GM19238 (cell line): ENCODE measurements at regions not wholly inside any gene's neighbourhood (a gene's known extent, or its start where the extent isn't known, plus 50 kb on each side); places are given as distances from the start of the nearest gene placed in this dataset.
A peak's percentile ranks its signal among the peaks of the same experiment; 100 is the strongest.
"Not testable (repeated sequence)": the region's sequence is repeated elsewhere in the genome, so short reads cannot be mapped to it uniquely, and the experiment has no call there.

Experiments
- DNase-seq: peaks from one replicate; pipeline ENCODE4 v3.0.0; 2011; ENCODE audit warnings: low spot score; ENCODE audit not compliant: insufficient read length

DNA sequence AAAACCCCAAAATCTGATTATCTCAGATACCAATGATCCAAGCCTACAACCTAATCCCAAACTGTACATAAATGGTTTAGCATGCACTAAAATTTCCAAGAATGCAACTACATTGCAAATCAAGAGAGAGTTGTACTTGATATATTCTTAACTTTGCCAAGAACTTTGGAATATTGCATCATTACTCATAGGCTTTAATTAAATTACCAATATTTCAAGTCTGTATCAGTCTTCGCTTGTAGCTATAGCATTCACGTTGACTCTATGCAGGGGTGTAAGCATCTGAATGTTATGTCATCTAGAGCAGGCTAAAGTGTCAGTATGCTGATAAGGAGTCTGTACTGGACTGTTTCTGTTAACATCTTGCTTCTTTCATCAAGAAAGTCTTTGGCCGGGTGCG lies 56.3 kb downstream of the FOXI3 start:
- DNase-seq: no peak

DNA sequence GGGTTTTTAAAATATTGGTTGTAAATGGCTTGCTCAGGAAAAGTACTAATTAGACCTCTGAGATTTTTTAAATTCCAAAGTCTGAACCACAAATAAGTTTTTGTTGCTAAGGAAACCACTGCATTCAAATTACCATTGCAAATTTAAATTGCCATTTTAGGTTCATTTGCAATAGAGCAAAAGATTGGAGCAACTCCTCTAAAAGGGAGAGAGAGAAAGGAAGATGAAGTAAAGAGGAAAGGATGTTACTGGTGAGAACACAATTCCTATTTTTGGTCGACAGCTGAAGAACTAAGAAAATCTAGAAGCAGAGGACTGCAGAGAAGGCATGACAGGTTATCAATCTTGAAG lies 74.9 kb downstream of the FOXI3 start:
- DNase-seq: no peak

DNA sequence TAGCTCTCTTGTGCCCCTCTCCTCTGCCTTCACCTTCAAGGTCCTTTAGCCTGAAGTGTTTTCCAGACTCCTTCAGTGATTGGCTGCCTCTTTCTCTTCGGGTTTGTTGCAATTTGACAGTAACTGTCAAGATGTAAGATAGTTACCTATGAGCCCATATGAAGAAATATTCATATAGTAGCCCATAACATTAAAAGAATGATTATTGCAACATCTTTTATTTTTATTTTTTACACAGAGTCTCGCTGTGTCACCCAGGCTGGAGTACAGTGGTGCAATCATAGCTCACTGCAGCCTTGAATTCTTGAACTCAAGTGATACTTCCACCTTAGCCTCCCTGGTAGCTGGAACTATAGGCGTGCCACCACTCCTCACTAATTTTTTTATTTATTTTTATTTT lies 80.5 kb downstream of the FOXI3 start:
- DNase-seq: no peak

DNA sequence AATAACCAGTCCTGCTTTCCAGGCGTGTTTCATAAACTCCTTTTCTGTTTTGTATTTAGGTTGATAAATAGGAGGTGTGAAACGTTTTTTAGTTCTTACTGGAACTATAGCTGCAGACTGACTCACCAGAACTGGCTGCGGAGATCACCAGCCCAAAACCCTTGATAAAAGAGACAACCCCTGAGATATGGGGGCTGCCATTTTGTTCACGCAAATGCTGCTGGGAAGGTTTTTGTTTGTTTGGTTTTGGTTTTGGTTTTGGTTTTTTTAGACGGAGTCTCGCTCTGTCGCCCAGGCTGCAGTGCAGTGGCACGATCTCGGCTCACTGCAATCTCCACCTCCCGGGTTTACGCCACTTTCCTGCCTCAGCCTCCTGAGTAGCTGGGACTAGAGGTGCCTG lies 87.1 kb downstream of the FOXI3 start:
- DNase-seq: not testable (repeated sequence)

DNA sequence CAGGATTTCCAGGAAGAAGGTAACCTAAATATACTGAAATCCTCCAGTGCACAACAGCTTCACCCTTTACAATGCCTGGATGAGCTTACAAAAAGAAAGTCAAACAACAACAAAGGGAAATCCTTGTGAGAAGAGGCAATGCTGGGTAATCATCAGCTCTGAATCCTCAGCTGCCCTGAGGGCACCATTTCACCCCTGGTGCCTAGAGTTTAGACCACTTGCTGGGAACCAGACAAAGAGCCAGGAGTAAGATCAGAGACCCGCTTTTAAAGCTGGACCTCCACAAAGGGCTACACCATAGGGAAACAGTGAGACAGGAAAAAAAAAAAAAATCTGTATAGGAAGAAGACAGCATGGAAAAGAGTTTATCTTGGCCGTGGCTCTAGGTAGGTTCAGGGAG lies 97.0 kb downstream of the FOXI3 start:
- no peak for DNase-seq

DNA sequence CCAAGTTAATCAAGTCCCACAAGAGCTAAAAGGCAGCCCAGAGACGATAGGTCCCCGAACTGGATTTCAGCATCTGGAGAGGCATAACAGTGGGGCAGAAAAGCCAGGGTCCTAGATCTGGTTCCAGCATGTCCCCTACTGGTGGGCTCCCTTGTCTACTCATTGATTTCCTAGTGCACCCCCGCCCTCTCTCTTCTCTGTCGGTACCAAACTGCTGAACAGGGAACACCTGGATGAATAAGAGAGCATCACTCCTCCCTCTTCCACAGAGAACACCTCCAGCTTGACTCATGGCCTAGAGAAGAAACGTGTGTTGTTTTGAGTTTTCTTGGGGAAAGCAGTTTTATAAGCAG lies 101.3 kb downstream of the FOXI3 start:
- no peak for DNase-seq

DNA sequence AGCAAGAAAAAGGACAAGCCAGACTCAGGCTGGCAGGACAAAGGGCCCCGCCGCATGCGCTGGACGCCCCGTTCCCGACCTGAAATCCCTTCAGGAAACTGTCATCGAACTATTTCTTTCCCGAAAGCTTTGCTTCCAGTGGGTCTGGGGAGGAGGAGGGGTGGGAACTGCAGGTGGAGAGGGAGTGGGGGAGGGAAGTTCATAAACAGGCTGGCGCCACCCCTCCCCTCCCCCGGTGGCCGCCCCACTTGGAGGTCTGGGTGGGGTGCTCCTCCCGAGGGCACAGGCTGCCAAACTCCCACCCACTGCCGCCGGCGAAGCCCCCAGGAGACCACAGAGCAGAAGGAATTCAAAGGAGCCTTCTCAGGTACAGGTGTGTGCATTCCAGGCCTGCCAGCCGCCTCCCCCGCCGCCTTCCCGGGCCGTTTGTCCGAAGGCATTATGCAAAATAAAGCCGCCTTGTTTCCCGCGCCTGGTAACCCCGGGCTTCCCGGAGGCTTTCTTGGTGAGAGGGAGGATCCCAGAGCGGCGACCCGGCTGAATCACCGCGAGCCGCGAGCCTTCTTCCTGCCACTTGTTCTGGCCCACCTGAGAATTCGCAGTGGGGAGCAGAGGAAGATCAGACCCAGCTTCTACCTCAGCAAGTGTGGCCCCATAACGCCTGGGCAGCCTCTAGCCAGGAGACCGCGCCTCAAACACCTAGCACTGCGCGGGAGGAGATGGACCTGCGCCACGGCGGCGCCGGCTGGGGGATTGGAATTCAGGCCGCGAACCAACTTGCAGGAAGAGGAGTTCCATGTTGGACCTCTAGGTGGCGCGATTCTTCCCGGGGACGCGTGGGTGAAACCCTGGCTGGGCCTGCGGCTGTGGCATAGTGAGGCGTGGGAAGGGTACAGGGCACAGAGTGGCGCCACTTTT lies 101.9 kb downstream of the FOXI3 start:
- peak; percentile 38 for DNase-seq

DNA sequence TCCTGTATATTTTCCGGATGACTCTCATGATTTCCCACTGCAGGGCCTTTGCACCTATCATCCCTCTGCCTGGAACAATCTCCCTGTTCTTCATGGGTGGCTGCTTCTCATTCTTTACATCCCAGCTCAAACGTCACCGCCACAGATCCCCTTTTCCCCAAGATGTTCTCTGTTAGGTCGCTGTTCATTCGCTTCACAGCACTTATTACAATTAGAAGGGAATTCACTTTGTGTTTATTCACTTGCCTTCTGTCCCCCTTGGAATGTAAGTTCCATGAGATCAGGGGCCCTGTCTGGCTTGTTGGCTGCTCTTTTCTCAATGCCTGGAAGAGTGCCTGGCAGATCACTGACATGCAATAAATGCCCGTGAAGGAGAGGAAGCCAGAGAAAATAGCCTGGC lies 106.7 kb downstream of the FOXI3 start:
- DNase-seq: no peak

DNA sequence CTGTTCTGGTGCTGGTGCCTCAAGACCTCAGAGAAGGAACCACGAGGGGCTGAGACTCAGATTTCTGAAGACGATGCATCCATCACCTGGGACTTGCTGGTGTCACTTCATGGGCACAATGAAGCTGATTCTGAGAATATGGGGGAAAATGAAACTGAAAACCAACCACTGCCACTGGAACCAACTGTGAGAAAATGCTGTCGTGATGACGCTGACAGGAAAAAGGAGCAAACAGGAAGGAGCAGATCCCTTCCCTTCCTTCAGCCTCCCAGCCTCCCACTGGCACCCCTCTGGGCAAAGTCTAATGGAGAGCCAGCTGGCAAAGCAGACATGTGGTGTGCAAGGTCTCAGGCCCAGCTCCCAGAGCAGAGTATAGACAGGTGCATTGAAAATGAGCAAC lies 109.7 kb downstream of the FOXI3 start:
- no peak for DNase-seq

DNA sequence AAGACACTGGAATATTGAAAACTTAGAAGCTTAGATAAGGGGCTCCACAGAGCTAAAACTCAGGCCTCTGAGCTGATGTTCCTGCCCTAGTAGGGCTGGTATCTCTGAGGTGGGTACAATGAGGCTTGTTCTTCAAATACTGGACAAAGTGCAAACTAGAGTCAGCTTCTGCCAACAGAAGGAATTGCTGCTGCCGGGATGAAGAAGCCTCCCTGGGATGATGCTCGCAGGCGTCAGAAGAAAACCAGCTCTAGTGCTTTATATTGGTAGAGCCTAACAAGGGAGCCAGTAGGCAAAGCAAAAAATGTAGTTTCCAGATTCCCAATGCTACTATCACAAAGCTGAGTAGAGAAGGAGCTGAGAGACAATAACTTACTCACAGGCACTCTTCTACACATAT lies 118.1 kb downstream of the FOXI3 start:
- DNase-seq: no peak

DNA sequence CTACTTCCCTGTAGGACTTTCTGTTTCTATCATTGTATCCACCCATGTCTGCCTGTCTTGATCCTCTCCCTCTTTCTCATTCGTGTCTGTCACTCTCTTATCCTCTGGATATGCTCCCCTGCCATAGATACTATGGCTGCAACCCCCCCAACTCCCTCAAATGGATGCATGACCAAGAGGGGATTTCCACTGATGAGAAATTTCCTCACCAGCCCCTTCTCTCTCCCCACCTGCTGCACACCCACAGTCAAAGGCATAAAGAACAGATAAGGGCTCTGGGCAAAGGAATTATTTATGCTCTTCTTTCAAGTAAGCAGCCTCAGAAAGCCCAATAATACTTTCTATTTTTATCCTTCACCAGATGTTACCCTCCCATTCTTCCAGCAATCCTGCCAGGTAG lies 121.3 kb downstream of the FOXI3 start:
- DNase-seq: no peak

DNA sequence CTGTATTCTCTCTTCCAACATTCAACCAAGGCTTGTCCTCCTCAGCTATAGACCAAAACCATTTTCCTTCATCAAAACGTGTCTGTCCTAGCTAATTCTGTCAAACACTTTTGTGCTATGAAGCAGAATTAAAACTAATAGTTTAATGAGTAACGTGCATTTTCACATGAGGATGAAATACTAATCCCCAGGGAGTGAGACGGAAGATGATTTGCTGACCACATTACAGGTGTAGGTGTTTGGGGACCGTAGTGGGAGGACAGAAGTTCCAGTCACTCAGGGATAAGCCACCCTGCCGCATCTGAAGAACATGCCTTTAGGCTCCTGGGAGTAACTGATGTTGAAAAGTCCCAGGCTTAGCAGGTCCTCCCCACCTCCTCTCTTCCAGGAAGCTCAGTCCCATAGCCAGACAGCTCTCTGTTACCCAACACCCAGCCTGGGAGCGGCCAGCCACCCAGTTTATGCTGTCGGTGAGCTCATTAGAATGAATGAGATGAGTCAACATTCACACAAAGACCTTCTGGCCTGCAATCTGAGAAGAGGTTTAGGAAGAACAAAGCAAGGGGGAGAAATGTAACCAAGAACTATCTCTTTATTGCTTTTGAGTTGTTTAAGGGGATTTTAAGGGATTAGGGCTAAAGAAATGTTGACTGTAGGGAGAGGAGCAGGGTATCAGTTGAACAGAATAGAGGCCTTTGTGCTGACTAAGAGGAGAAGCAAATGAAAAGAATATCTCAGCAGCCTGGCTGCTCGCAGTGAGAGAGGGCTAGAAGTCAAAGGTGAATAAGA lies 122.5 kb downstream of the FOXI3 start:
- DNase-seq: no peak

DNA sequence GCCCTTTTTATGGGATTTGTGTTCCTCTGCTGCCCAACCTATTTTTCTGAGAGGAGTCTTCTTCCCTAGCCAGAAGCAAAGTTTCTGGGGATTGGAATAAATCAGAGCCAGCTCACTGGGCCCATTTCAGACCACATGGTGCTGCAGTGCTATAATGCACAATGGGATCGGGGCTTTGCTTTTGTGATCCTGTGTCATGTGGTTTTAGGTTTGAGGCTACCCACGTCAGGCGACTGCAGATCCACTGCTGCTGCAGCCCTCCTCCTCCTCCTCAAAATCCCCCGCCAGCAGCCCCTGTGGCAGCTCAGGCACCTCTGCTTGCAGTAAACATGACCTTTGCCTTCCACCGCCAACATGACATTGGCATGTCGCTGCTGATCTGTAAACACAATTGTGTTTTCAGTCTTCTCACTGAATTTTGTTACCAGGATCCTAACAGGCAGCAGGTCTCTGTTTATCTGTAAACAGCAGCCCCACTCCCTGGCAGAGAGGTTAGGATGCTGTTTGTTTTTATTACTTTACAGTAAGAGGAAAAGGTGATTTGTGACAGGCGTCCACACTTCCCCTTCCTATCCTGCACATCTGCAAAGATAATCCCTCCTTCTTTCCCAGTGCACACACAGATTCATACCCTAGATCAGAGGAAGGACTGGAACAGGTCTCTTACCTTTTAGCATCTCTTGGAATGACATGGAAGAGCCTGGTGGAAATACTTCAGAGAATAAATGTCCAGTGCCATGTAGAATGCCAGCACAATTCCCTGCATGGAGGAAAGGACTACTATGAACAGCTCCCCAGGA lies 130.8 kb downstream of the FOXI3 start:
- no peak for DNase-seq

DNA sequence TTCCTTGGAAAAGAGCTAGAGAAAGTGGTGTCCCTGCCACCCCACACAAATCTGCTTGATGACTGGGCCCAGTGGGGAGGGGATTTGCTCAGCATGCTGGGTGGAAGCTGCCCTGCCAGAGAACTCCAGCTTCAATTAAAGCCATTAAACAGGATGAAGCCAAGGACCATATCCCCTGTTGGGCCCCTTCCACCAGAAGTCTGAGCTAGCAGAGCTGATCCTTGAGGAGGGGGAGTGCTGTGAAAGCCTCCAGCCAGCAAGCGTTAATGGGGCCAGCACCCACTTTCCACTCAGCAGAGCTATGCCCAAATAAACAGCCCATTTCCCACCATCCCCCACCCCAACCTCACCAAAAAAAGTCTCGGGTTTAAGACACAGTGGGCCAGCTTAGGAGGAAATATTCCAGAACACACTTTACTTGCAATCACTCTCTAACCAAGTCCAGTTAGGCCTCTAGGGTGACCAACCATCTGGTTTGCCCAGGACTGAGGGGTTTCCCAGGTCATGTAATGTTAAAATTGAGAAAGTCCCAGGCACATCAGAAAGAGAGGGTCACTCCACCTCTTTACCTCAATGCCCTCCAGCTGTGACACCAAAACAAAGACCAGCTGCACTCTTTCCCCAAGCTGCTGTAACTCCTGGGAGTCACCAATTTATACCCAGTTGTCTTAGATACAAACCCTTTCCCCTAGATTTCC lies 132.3 kb downstream of the FOXI3 start:
- no peak for DNase-seq

DNA sequence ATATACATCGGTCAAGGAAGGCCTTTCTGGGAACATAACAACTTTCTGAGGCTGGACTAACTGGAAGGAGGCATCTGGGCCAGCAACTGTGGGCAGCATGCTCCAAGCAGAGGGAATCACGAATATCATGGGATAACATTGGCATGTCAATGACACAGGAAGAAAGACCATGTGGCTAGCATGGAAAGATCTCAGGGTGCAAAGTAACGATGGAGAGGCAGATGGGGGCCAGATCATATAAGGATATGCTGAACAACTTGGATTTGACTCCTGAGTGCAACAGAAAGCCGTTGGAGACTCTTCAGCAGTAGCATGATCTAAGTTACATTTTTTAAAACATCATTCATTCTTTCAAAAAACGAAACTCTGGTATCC lies 133.6 kb downstream of the FOXI3 start:
- no peak for DNase-seq

DNA sequence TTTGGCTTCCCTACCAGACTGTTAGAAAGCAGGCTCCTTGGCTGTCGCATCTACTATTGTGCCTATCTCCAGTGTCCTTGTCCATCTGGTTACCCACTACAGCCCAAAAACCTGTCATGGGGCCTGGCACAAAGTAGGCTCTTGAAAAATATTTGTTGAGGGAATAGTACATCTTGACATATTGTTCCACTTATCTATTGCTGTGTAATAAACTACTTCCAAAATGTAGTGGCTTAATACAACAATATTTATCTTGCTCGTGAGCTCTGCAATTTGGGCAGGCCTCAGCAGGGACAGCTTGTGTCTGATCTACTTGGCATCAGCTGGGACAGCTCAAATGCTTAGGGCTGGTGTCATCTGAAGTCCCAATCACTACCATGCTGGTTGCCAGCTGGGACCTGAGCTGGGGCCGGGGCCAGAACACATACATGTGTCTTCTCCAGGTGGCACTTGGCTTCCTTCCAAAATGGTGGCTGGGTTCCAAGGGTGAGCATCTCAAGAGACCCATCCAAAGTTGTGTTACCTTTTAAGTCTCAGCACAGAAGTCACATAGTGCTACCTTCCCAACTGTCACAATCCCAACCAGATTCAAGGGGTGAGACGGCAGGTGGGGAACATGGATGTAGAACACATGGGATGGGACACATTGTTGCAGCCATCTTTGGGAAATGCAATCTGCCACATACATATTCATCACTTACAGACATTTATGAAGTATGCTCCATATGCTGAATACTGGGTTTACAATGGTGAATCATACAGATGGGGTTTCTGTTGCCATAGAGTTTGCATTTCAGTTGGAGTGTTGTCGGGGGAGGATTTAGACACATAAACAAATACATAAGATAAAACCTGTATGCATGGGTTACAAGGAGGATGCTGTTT lies 134.2 kb downstream of the FOXI3 start:
- DNase-seq: no peak

DNA sequence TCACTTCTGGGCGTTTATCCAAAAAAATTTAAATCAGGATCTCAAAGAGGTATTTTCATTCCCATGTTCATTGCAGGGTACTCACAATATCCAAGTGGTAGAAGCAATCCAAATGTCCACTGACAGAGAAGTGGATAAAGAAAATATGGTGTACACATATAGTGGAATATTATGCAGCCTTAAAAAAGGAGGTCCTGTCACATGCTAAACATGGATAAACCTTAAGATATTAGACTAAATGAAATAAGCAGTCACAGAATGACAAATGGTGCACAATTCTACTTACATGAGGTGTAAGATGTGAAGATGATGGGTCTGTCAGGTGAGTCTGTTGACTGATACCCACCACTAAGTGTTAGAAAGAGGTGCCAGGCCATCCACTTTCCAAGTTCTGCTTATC lies 140.6 kb downstream of the THNSL2 start:
- no peak for DNase-seq

DNA sequence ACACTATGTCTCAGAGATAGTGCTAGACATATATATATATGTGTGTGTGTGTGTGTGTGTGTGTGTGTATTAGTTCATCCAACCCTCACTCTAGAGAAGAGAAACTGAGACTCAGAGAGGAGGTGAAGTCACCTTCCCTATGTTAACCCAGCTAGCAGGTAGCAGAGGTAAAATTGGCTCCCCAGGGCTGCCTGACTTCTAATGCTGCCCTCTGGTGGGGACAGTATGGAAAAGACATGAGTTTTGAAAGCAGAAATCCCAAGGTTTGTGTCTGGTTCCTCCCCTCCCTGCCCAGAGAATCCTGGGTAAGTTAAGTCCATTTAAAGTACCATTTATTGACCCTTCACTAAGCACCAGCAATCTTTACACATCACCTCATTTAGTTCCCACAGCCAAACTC lies 137.7 kb downstream of the THNSL2 start:
- no peak for DNase-seq

DNA sequence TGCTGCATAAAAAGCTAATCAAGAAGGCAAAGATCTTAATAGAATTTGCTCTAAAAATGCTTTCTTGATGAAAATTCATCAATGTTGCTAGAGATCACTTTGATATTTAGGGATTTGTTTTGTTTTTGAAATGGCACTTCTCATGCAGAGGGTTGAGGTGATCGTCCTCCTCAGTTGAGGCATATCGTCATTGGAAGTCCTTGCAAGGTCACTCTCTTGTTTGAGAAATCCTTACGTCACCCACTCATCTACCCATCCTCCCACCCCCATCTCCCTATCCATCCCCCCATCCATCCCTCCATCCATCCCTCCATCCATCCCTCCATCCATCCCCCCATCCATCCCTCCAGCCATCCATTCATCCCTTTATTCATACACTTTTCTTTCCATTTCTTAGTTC lies 133.7 kb downstream of the THNSL2 start:
- no peak for DNase-seq

DNA sequence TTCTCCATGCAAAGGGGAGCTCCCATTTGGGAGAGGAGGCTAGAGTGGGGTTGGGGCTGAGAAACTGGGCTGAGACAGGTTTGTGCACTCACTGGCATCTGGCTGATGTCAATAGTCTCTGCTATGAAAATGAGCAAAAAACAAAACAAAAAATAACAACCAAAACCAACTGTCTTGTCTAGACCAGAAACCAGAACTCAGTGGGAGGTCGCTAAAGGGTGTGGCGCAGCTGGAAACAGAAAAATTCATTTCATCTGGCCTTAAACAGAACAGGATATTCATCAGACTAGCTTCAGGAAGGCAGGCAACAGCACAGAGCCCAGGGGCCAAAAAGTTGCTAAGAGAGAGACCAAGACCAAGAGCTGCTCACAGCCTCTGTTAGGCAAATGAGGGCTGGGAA lies 126.1 kb downstream of the THNSL2 start:
- DNase-seq: no peak
